Spleen (tissue), 7 donors: ENCODE measurements at regions not wholly inside any gene's neighbourhood (a gene's known extent, or its start where the extent isn't known, plus 50 kb on each side); places are given as distances from the start of the nearest gene placed in this dataset.

Experiments used
- CTCF ChIP-seq, 11 experiments: fragments of 200-600 bp in 7 of 11; fragments of 450-650 bp in 4 of 11; sonication (generic) in 4 of 11; IDR thresholded peaks in 8 of 11; conservative IDR thresholded peaks in 3 of 11; 1 replicate in 7 of 11; 2 replicates in 4 of 11; pipeline versions ENCODE4 v1.4.0 to v1.8.0; 2016 to 2021; ENCODE audit warnings: antibody characterized with exemption in 11 of 11, inconsistent platforms in 4 of 11, mild to moderate bottlenecking in 1 of 11
- POLR2A ChIP-seq, 3 donors: fragments of 450-650 bp; IDR thresholded peaks; one replicate each; pipeline ENCODE4 v1.5.1; 2017; ENCODE audit warnings: antibody characterized with exemption in 3 of 3, mild to moderate bottlenecking in 1 of 3
- donor health status: DM: no; HTN: no; CAD: no; lungs with moderate emphysema.
- donor health status: DM: no; HTN: no; CAD: no.
- donor health status: DM: no; HTN: no; CAD: no.

- TF ChIP-seq CTCF (IDR thresholded peaks at IDR 0.05 in 8 of 11, conservative IDR thresholded peaks at IDR 0.05 in 3 of 11) (no peak), POLR2A (IDR thresholded peaks at IDR 0.05) (no peak)
Observed at GRCh38 chr10:117921421-117921820, 125.3 kb downstream of the RAB11FIP2 start.
